ENCODE measurements at regions not wholly inside any gene's neighbourhood (a gene's known extent, or its start where the extent isn't known, plus 50 kb on each side); places are given as distances from the start of the nearest gene placed in this dataset.

DNA sequence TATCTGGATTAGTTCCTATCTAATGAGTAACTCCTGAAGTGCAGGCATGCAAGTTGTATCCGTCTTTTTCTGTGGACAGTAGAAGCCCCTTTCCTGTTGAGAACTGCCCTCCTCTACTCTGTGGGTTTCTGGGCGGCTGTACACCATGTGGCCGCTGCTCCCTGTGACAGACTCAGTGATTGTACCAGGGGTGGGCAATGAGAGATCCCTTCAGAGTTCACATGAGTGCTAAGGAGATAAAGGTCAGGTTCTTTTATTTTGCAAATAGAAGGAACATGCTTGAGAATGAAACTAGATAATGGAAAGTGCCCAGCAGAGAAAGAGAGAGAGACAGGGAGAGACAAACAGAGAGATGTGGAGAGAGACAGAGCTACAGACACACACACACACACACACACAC, 76.4 kb upstream of the TAPT1 start:
- intact Hi-C loops (cut with DNase I; ENCODE audit: low total_unique reads): no loop called here
- no peak overlapping the region for H3K4me3 ChIP-seq (ENCODE audit: low read depth, poor library complexity, severe bottlenecking)
- DNase-seq (ENCODE audit: low spot score in 2 of 2): no peak
- 68 to 86% methylated on average over 3 of the region's 3 CpGs for WGBS, 2 donors
- TF ChIP-seq POLR2A (IDR thresholded peaks at IDR 0.05): no peak

DNA sequence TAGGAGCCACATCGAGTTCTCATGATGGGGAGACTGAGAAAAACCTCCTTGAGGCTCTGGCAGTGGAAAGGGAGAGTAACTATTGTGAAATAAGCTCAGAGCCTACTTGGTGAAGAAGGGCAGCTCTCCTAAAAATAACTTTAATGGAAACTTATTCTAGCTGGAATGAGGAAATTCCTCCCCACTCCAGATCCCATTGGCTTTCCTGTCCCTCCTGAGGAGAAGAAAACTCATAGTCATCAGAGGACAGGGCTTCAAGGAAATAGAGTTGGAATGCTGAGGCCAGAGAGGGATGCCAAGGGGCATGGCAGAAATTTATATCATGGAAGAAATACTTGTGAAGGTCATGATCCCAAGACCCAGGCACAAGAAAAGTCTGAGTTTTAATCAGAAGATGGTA, 70.7 kb upstream of the TAPT1 start:
- 88 to 92% methylated on average over 1 of the region's 1 CpG for WGBS, 2 donors
- no peak for DNase-seq (ENCODE audit: low spot score in 2 of 2)
- H3K4me3 ChIP-seq (ENCODE audit: low read depth, poor library complexity, severe bottlenecking): no peak overlapping the region
- intact Hi-C loops (cut with DNase I; ENCODE audit: low total_unique reads): no loop called here
- TF ChIP-seq POLR2A (IDR thresholded peaks at IDR 0.05): no peak
- TF ChIP-seq, protein P1, sequence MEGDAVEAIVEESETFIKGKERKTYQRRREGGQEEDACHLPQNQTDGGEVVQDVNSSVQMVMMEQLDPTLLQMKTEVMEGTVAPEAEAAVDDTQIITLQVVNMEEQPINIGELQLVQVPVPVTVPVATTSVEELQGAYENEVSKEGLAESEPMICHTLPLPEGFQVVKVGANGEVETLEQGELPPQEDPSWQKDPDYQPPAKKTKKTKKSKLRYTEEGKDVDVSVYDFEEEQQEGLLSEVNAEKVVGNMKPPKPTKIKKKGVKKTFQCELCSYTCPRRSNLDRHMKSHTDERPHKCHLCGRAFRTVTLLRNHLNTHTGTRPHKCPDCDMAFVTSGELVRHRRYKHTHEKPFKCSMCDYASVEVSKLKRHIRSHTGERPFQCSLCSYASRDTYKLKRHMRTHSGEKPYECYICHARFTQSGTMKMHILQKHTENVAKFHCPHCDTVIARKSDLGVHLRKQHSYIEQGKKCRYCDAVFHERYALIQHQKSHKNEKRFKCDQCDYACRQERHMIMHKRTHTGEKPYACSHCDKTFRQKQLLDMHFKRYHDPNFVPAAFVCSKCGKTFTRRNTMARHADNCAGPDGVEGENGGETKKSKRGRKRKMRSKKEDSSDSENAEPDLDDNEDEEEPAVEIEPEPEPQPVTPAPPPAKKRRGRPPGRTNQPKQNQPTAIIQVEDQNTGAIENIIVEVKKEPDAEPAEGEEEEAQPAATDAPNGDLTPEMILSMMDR (IDR thresholded peaks at IDR 0.05): no peak

DNA sequence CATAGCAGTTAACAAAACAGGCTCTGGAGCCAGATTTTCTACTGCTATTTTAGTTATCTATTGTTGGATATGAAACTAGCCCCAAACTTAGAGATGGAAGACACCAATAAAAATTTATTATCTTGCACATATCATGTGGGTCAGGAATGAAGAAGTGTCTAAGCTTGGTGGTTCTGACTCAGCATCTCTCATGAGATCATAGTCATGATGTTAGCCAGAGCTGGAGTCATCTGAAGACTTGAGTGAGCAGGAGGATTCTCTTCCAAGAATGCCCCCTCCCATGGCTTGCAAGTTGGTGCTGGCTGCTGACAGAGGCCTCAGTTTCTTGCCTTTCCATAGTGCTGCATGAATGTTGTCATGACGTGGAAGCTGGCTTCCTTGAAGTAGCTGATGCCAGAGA, 68.2 kb upstream of the TAPT1 start:
- intact Hi-C loops (cut with DNase I; ENCODE audit: low total_unique reads): no loop called here

DNA sequence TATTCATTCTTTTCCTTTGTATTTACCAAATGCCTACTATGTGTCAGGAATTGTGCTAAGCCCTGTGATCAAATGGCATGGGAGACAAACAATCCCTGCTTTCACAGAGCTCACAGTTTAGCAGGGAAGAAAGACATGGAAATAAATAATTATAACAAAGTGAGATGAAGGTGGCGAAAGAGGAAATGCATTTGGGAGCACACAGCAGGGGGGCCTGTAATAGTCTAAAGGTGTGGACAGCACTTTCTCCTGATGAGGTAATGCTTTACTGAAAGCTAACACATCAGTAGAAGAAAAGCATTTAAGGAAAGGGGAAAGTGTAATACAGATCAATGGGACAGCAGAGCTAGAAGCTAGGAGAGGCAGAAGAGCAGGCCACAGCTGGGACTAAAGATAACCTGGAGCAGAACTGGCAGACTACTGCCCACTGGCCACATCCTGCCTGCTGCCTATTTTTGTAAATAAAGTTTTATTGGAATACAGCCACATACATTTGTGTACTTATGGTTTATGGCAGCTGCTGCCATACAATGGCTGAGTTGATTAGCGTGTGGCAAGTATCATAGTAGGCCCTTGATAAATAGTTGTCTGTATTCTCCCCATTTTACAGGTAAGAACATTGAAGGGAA, 67.1 kb upstream of the TAPT1 start:
- TF ChIP-seq, protein P1 (IDR thresholded peaks at IDR 0.05): no peak
- no peak for TF ChIP-seq POLR2A (IDR thresholded peaks at IDR 0.05)
- no peak for DNase-seq (ENCODE audit: low spot score in 2 of 2)
- intact Hi-C loops (cut with DNase I; ENCODE audit: low total_unique reads): no loop called here
- H3K4me3 ChIP-seq (ENCODE audit: low read depth, poor library complexity, severe bottlenecking): no peak overlapping the region
- 88 to 97% methylated on average over 2 of the region's 2 CpGs for WGBS, 2 donors

More for the DNA sequence above, 68.2 kb upstream of the TAPT1 start:
- H3K4me3 ChIP-seq (ENCODE audit: low read depth, poor library complexity, severe bottlenecking): no peak overlapping the region
- no peak for DNase-seq (ENCODE audit: low spot score in 2 of 2)
- TF ChIP-seq POLR2A (IDR thresholded peaks at IDR 0.05): no peak
- TF ChIP-seq, protein P1 (IDR thresholded peaks at IDR 0.05): no peak
- WGBS, 2 donors: 69 to 77% methylated on average over 1 of the region's 1 CpG

DNA sequence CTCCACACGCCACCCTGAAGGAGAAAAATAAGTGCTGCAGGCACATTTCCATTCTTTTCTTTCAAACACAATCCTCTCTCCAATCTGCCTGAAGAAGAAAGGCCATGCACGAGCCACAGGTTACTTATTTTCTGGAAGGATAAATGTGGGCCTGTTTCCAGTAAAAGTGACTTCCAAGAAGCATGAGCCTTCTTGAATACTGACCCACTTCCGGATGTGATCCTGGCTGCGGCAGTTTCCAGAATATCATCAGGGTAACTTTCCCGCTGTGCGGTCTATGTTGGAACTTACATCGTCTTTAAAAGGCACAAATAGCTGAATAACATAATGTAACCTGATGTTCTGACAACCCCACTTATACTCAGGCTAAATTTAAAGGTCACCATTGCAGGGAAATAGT, 66.3 kb upstream of the TAPT1 start:
- intact Hi-C loops (cut with DNase I; ENCODE audit: low total_unique reads): no loop called here
- 72 to 80% methylated on average over 7 of the region's 7 CpGs for WGBS, 2 donors
- no peak for DNase-seq (ENCODE audit: low spot score in 2 of 2)
- no peak overlapping the region for H3K4me3 ChIP-seq (ENCODE audit: low read depth, poor library complexity, severe bottlenecking)
- TF ChIP-seq, protein P1 (IDR thresholded peaks at IDR 0.05): no peak
- no peak for TF ChIP-seq POLR2A (IDR thresholded peaks at IDR 0.05)

DNA sequence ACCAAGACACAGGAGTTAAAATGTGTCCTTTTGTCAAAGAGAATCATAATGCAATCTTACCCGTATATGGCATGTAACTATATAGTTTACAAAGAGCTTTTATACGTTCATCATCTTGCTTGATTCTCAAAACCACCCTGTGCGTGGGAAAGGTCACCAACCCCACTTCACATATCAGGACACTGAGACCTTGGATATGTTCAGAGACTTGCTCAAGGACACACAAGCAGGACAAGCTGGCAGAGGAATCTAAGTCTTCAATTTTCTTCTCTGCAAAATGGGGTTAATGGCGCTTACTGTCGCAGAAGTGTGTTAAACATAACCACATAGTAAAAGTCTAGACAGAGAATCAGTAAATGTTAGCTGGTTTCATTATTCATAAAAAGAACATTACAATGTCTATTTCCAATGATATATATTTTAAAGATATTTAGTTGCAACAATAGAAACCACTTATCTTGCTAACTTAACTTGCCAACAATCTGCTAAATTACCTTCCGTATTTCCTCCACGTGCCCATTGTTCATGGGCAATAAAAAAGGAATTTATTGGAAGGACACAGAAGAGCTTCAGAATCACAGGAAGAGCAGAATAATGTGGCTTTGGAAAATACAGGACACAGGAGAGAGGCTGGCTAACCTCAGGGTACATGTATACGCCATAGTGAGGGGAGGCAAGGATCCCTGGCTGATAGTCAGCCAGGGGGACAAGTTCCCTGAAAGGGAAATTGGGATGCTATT, 64.6 kb upstream of the TAPT1 start:
- no peak for TF ChIP-seq POLR2A (IDR thresholded peaks at IDR 0.05)
- TF ChIP-seq, protein P1 (IDR thresholded peaks at IDR 0.05): no peak
- DNase-seq (ENCODE audit: low spot score in 2 of 2): no peak
- no peak overlapping the region for H3K4me3 ChIP-seq (ENCODE audit: low read depth, poor library complexity, severe bottlenecking)
- 55 to 59% methylated on average over 8 of the region's 8 CpGs for WGBS, 2 donors
- intact Hi-C loops (cut with DNase I; ENCODE audit: low total_unique reads): no loop called here

Data from lower leg skin (tissue), 4 donors.